Kidney (tissue), 13 donors: ENCODE measurements at regions not wholly inside any gene's neighbourhood (a gene's known extent, or its start where the extent isn't known, plus 50 kb on each side); places are given as distances from the start of the nearest gene placed in this dataset.

Experiments used
- DNase-seq, 5 donors: peaks; one replicate each; pipeline ENCODE4 v3.0.0-alpha.2; 2013 to 2020
- FAIRE-seq: peaks from 2 replicates; lab custom pipeline; 2012; peaks lifted over from hg19 to GRCh38; lab: Jason Lieb, UNC
- H3K27ac ChIP-seq, 2 donors: one replicate each; pipeline ENCODE4 v1.7.0; 2013; ENCODE audit warnings: low read depth in 2 of 2, low read length in 2 of 2, inconsistent platforms in 1 of 2
- H3K27me3 ChIP-seq: one replicate; pipeline ENCODE4 v1.7.1; 2013; ENCODE audit warnings: low read length, inconsistent platforms; ENCODE audit not compliant: control insufficient read depth, insufficient read depth
- H3K36me3 ChIP-seq, 3 donors: one replicate each; pipeline versions ENCODE4 v1.7.0 to v1.7.1; 2013; ENCODE audit warnings: low read length in 3 of 3, control low read depth in 1 of 3, inconsistent platforms in 1 of 3; ENCODE audit not compliant: insufficient read depth in 3 of 3, control insufficient read depth in 2 of 3
- H3K4me1 ChIP-seq, 3 donors: one replicate each; pipeline versions ENCODE4 v1.7.0 to v1.7.1; 2013; ENCODE audit warnings: low read length in 3 of 3, inconsistent platforms in 1 of 3, low read depth in 1 of 3; ENCODE audit not compliant: control insufficient read depth in 2 of 3, insufficient read depth in 2 of 3
- H3K4me3 ChIP-seq, 3 donors: one replicate each; pipeline versions ENCODE4 v1.7.0 to v1.8.1; 2013; ENCODE audit warnings: low read length in 3 of 3, control low read depth in 1 of 3, inconsistent platforms in 1 of 3
- H3K9ac ChIP-seq, 3 donors: one replicate each; pipeline versions ENCODE4 v1.7.0 to v1.7.1; 2013; ENCODE audit warnings: low read length in 3 of 3, control low read depth in 1 of 3, inconsistent platforms in 1 of 3
- H3K9me3 ChIP-seq, 3 donors: one replicate each; pipeline versions ENCODE4 v1.7.0 to v1.7.1; 2013; ENCODE audit warnings: low read length in 3 of 3, control low read depth in 1 of 3, inconsistent platforms in 1 of 3; ENCODE audit not compliant: control insufficient read depth in 2 of 3, insufficient read depth in 1 of 3
- CTCF ChIP-seq: IDR thresholded peaks from 3 replicates; pipeline ENCODE4 v1.5.1; 2012; ENCODE audit warnings: mild to moderate bottlenecking, moderate library complexity, borderline replicate concordance; ENCODE audit not compliant: insufficient read depth; ENCODE audit errors: extremely low read depth
- intact Hi-C: fragments of 100-400 bp; cut with DNase I; formaldehyde crosslinking; loops from one replicate; pipeline ENCODE4 v1.11.1; 2022
- donor health status: control.
- donor health status: control.
- donor health status: control.
- donor health status: control.
- donor health status: control.
- donor health status: DM: yes; HTN: yes; CAD: no.
- donor health status: Normal renal cell carcinoma (clear cell type).

- intact Hi-C loops: no loop called here
- Histone ChIP-seq H3K9me3 (no peaks in the 10 kb centered on the region), H3K27me3 (no peaks in the 10 kb centered on the region), H3K4me3 (no peak overlapping the region), H3K9ac (no peak overlapping the region), H3K27ac (no peak overlapping the region), H3K4me1 (no peaks in the 10 kb centered on the region), H3K36me3 (no peaks in the 10 kb centered on the region)
- DNase-seq: peak in 3 of 5 donors; percentile 26 to 49 (median 46)
- FAIRE-seq: no peak
- no peak for TF ChIP-seq CTCF
These were observed 432.2 kb downstream of the OLFM4 start for GRCh38 chr13:53460796-53461195.

GRCh38 chr13:53463106-53463505, 434.5 kb downstream of the OLFM4 start:
- Histone ChIP-seq H3K9ac (no peak overlapping the region), H3K4me1 (no peaks in the 10 kb centered on the region), H3K27me3 (no peaks in the 10 kb centered on the region), H3K9me3 (no peaks in the 10 kb centered on the region), H3K36me3 (no peaks in the 10 kb centered on the region), H3K27ac (no peak overlapping the region), H3K4me3 (no peak overlapping the region)
- FAIRE-seq (no peak), DNase-seq (no peak)
- TF ChIP-seq CTCF: no peak
- intact Hi-C loops: no loop called here

- Histone ChIP-seq H3K9me3 (no peaks in the 10 kb centered on the region), H3K9ac (no peak overlapping the region), H3K27ac (no peak overlapping the region), H3K36me3 (no peaks in the 10 kb centered on the region), H3K27me3 (no peaks in the 10 kb centered on the region), H3K4me1 (no peaks in the 10 kb centered on the region), H3K4me3 (no peak overlapping the region)
- no peak for DNase-seq
- intact Hi-C loops: no loop called here
- TF ChIP-seq CTCF: no peak
- FAIRE-seq: no peak
These were observed 438.0 kb downstream of the OLFM4 start for GRCh38 chr13:53466576-53466975.

GRCh38 chr13:53473397-53473796, 444.8 kb downstream of the OLFM4 start:
- intact Hi-C loops: no loop called here
- no peak overlapping the region for H3K27ac ChIP-seq
- no peak for FAIRE-seq

More at GRCh38 chr13:53473397-53473796, 444.8 kb downstream of the OLFM4 start:
- no peaks in the 10 kb centered on the region for H3K9me3 ChIP-seq
- no peaks in the 10 kb centered on the region for H3K27me3 ChIP-seq
- no peak for DNase-seq
- no peak for TF ChIP-seq CTCF
- no peak overlapping the region for H3K9ac ChIP-seq
- no peaks in the 10 kb centered on the region for H3K4me1 ChIP-seq
- H3K36me3 ChIP-seq: no peaks in the 10 kb centered on the region
- H3K4me3 ChIP-seq: no peak overlapping the region
